Occipital lobe (tissue), 1 donor: ENCODE measurements at regions not wholly inside any gene's neighbourhood (a gene's known extent, or its start where the extent isn't known, plus 50 kb on each side); places are given as distances from the start of the nearest gene placed in this dataset.

Source experiments
- DNase-seq: peaks from one replicate; lab custom pipeline; 2025; lab: John Stamatoyannopoulos, UW

- DNase-seq = no peak
Measured at GRCh38 chr12:94059394-94060368, 88.7 kb upstream of the PLXNC1 start.

- no peak for DNase-seq
Measured at GRCh38 chr12:94062194-94062593, 86.2 kb upstream of the PLXNC1 start.

- DNase-seq = no peak
Measured at GRCh38 chr12:94062796-94063635, 85.4 kb upstream of the PLXNC1 start.

- no peak for DNase-seq
Measured at GRCh38 chr12:94070520-94070919, 77.9 kb upstream of the PLXNC1 start.

GRCh38 chr12:94071258-94071657 lies 77.1 kb upstream of the PLXNC1 start:
- DNase-seq = no peak

GRCh38 chr12:94073441-94074051 lies 74.8 kb upstream of the PLXNC1 start:
- no peak for DNase-seq

- no peak for DNase-seq
Measured at GRCh38 chr12:94074216-94074979, 74.0 kb upstream of the PLXNC1 start.

- DNase-seq = no peak
Measured at GRCh38 chr12:94074980-94075629, 73.3 kb upstream of the PLXNC1 start.

- DNase-seq = no peak
Measured at GRCh38 chr12:94077209-94077608, 71.2 kb upstream of the PLXNC1 start.

- DNase-seq = no peak
Measured at GRCh38 chr12:94078138-94078723, 70.1 kb upstream of the PLXNC1 start.

GRCh38 chr12:94078736-94079509 lies 69.5 kb upstream of the PLXNC1 start:
- no peak for DNase-seq

- DNase-seq = no peak
Measured at GRCh38 chr12:94079566-94080340, 68.6 kb upstream of the PLXNC1 start.

- DNase-seq = no peak
Measured at GRCh38 chr12:94080341-94081009, 67.9 kb upstream of the PLXNC1 start.

- no peak for DNase-seq
Measured at GRCh38 chr12:94082690-94083089, 65.7 kb upstream of the PLXNC1 start.

GRCh38 chr12:94089891-94090290 lies 58.5 kb upstream of the PLXNC1 start:
- DNase-seq = no peak

- DNase-seq = no peak
Measured at GRCh38 chr12:94091624-94092023, 56.8 kb upstream of the PLXNC1 start.

- no peak for DNase-seq
Measured at GRCh38 chr12:94092516-94093241, 55.7 kb upstream of the PLXNC1 start.
